ENCODE measurements at regions not wholly inside any gene's neighbourhood (a gene's known extent, or its start where the extent isn't known, plus 50 kb on each side); places are given as distances from the start of the nearest gene placed in this dataset.
"Not testable (repeated sequence)": the region's sequence is repeated elsewhere in the genome, so short reads cannot be mapped to it uniquely, and the experiment has no call there.

- no peak overlapping the region for H3K4me2 ChIP-seq (ENCODE audit: low read length)
- no peaks in the 10 kb centered on the region for H3K9me3 ChIP-seq (ENCODE audit: low read length)
- no peaks in the 10 kb centered on the region for H3K36me3 ChIP-seq (ENCODE audit: insufficient read depth, low read length)
- no peaks in the 10 kb centered on the region for H3K79me2 ChIP-seq (ENCODE audit: insufficient read depth, low read depth, low read length)
- no peak overlapping the region for H2AFZ ChIP-seq (ENCODE audit: low read length)
- TF ChIP-seq CTCF (conservative IDR thresholded peaks at IDR 0.05; ENCODE audit: low read length): no peak
- TF ChIP-seq EZH2phosphoT487 (IDR thresholded peaks at IDR 0.05; ENCODE audit: borderline replicate concordance, low read depth, low read length): no peak
- no peaks in the 10 kb centered on the region for H3K9me2 ChIP-seq (ENCODE audit: insufficient read depth, low read length)
- H3K4me3 ChIP-seq (ENCODE audit: low read depth, low read length, poor library complexity, severe bottlenecking): no peak overlapping the region
- H3K4me1 ChIP-seq (ENCODE audit: insufficient read depth, low read length, poor library complexity, severe bottlenecking): no peaks in the 10 kb centered on the region
- no peaks in the 10 kb centered on the region for H4K20me1 ChIP-seq (ENCODE audit: insufficient read depth, low read length)
- no peak for DNase-seq (ENCODE audit: low spot score)
- BruUV-seq (replicated peaks): no TSS peak
- ChIA-PET POLR2A (no interaction called here), CTCF (ENCODE audit: unreplicated experiment) (no interaction called here)
- H3K27ac ChIP-seq (ENCODE audit: low read depth, low read length, poor library complexity, severe bottlenecking): no peak overlapping the region
- intact Hi-C loops (cut with micrococcal nuclease; ENCODE audit: unreplicated experiment): no loop called here
Measured at GRCh38 chrX:152044383-152044782, 69.9 kb upstream of the GABRE start.

- H3K4me2 ChIP-seq (ENCODE audit: low read length): no peak overlapping the region
- no peaks in the 10 kb centered on the region for H3K36me3 ChIP-seq (ENCODE audit: insufficient read depth, low read length)
- intact Hi-C loops (cut with micrococcal nuclease; ENCODE audit: unreplicated experiment): no loop called here
- H3K9me2 ChIP-seq (ENCODE audit: insufficient read depth, low read length): no peaks in the 10 kb centered on the region
- no peak overlapping the region for H2AFZ ChIP-seq (ENCODE audit: low read length)
- no peak for TF ChIP-seq EZH2phosphoT487 (IDR thresholded peaks at IDR 0.05; ENCODE audit: borderline replicate concordance, low read depth, low read length)
- no peak for TF ChIP-seq CTCF (conservative IDR thresholded peaks at IDR 0.05; ENCODE audit: low read length)
- no peaks in the 10 kb centered on the region for H3K9me3 ChIP-seq (ENCODE audit: low read length)
- ChIA-PET POLR2A (no interaction called here), CTCF (ENCODE audit: unreplicated experiment) (no interaction called here)
- no peaks in the 10 kb centered on the region for H3K79me2 ChIP-seq (ENCODE audit: insufficient read depth, low read depth, low read length)
- H3K27ac ChIP-seq (ENCODE audit: low read depth, low read length, poor library complexity, severe bottlenecking): no peak overlapping the region
- no peak overlapping the region for H3K4me3 ChIP-seq (ENCODE audit: low read depth, low read length, poor library complexity, severe bottlenecking)
- no peak for DNase-seq (ENCODE audit: low spot score)
- no peaks in the 10 kb centered on the region for H4K20me1 ChIP-seq (ENCODE audit: insufficient read depth, low read length)
- no TSS peak for BruUV-seq (replicated peaks)
- H3K4me1 ChIP-seq (ENCODE audit: insufficient read depth, low read length, poor library complexity, severe bottlenecking): no peaks in the 10 kb centered on the region
Measured at GRCh38 chrX:152038804-152039203, 64.3 kb upstream of the GABRE start.

GRCh38 chrX:152037183-152037582, 62.7 kb upstream of the GABRE start:
- no peaks in the 10 kb centered on the region for H3K9me2 ChIP-seq (ENCODE audit: insufficient read depth, low read length)
- no peaks in the 10 kb centered on the region for H3K36me3 ChIP-seq (ENCODE audit: insufficient read depth, low read length)
- CTCF ChIA-PET (ENCODE audit: unreplicated experiment): no interaction called here
- POLR2A ChIA-PET: no interaction called here
- H3K9me3 ChIP-seq (ENCODE audit: low read length): no peaks in the 10 kb centered on the region
- no peaks in the 10 kb centered on the region for H3K4me1 ChIP-seq (ENCODE audit: insufficient read depth, low read length, poor library complexity, severe bottlenecking)
- no peaks in the 10 kb centered on the region for H3K79me2 ChIP-seq (ENCODE audit: insufficient read depth, low read depth, low read length)
- H2AFZ ChIP-seq (ENCODE audit: low read length): no peak overlapping the region
- no peak overlapping the region for H3K27ac ChIP-seq (ENCODE audit: low read depth, low read length, poor library complexity, severe bottlenecking)
- H3K4me3 ChIP-seq (ENCODE audit: low read depth, low read length, poor library complexity, severe bottlenecking): no peak overlapping the region
- no peak for DNase-seq (ENCODE audit: low spot score)
- H4K20me1 ChIP-seq (ENCODE audit: insufficient read depth, low read length): no peaks in the 10 kb centered on the region
- no peak overlapping the region for H3K4me2 ChIP-seq (ENCODE audit: low read length)
- no TSS peak for BruUV-seq (replicated peaks)
- intact Hi-C loops (cut with micrococcal nuclease; ENCODE audit: unreplicated experiment): no loop called here
- no peak for TF ChIP-seq CTCF (conservative IDR thresholded peaks at IDR 0.05; ENCODE audit: low read length)
- TF ChIP-seq EZH2phosphoT487 (IDR thresholded peaks at IDR 0.05; ENCODE audit: borderline replicate concordance, low read depth, low read length): no peak

DNA sequence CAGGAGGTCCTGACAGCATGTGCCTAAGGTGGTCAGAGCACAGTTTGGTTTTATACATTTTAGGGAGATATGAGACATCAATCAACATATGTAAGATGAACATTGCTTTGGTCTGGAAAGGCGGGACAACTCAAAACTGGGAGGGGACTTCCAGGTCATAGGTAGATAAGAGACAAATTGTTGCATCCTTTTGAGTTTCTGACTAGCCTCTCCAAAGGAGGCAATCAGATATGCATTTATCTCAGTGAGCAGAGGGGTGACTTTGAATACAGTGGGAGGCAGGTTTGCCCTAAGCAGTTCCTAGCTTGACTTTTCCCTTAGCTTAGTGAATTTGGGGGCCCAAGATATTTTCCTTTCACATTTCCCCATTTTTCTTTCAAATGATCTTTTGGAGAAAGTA, 56.9 kb upstream of the GABRE start:
- H3K4me3 ChIP-seq (ENCODE audit: low read depth, low read length, poor library complexity, severe bottlenecking); intact Hi-C loops (cut with micrococcal nuclease; ENCODE audit: unreplicated experiment); H3K9me3 ChIP-seq (ENCODE audit: low read length); H4K20me1 ChIP-seq (ENCODE audit: insufficient read depth, low read length); H3K79me2 ChIP-seq (ENCODE audit: insufficient read depth, low read depth, low read length); CTCF ChIA-PET (ENCODE audit: unreplicated experiment); DNase-seq (ENCODE audit: low spot score); H3K9me2 ChIP-seq (ENCODE audit: insufficient read depth, low read length); BruUV-seq (replicated peaks); H3K36me3 ChIP-seq (ENCODE audit: insufficient read depth, low read length); H3K4me2 ChIP-seq (ENCODE audit: low read length); H2AFZ ChIP-seq (ENCODE audit: low read length); H3K27ac ChIP-seq (ENCODE audit: low read depth, low read length, poor library complexity, severe bottlenecking); H3K4me1 ChIP-seq (ENCODE audit: insufficient read depth, low read length, poor library complexity, severe bottlenecking): not testable (repeated sequence)
- POLR2A ChIA-PET: interaction anchor here (0.6 to 0.7 kb wide), 2 partner anchors 83 to 687 kb away, joined by 3 to 4 read pairs; no protein-coding TSS in a partner anchor

Measured in OCI-LY7 (cell line).